Inferior parietal cortex (tissue), 1 donor: ENCODE measurements at regions not wholly inside any gene's neighbourhood (a gene's known extent, or its start where the extent isn't known, plus 50 kb on each side); places are given as distances from the start of the nearest gene placed in this dataset.
"Not testable (repeated sequence)": the region's sequence is repeated elsewhere in the genome, so short reads cannot be mapped to it uniquely, and the experiment has no call there.

Experiments
- DNase-seq: peaks from one replicate; pipeline ENCODE4 v3.0.0-alpha.2; 2016; ENCODE audit errors: extremely low spot score

- DNase-seq, result no peak
Observed at GRCh38 chr12:108424026-108424425, 84.9 kb upstream of the CMKLR1 start.

GRCh38 chr12:108423486-108423885 is 84.4 kb upstream of the CMKLR1 start:
- no peak for DNase-seq

DNA sequence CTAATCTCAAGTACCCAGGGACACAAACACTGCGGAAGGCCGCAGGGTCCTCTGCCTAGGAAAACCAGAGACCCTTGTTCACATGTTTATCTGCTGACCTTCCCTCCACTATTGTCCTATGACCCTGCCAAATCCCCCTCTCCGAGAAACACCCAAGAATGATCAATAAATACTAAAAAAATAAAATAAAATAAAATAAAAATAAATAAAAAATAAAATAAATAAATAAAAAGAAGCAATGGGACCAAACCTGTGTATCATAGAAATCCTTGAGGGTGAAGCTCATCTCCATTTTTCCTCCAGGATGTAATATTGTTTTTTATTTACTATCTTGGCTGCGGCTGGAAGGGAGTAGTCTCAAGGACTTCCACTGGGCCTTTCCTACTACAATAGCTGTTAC is 82.0 kb upstream of the CMKLR1 start:
- DNase-seq, result not testable (repeated sequence)

DNA sequence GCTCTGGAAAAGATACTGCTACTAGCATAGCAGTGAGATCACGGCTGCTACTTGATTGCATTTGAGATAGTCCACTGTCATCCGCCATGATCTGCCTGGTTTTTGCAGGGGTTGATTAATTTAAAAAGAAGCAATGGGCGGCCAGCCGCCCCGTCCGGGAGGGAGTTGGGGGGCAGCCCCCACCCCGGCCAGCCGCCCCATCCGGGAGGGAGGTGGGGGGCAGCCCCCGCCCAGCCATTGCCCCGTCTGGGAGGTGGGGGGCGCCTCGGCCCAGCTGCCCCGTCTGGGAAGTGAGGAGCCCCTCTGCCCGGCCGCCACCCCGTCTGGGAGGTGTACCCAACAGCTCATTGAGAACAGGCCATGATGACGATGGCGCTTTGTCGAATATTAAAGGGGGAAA is 81.3 kb upstream of the CMKLR1 start:
- DNase-seq, result not testable (repeated sequence)

GRCh38 chr12:108419949-108420348 is 80.8 kb upstream of the CMKLR1 start:
- no peak for DNase-seq

DNA sequence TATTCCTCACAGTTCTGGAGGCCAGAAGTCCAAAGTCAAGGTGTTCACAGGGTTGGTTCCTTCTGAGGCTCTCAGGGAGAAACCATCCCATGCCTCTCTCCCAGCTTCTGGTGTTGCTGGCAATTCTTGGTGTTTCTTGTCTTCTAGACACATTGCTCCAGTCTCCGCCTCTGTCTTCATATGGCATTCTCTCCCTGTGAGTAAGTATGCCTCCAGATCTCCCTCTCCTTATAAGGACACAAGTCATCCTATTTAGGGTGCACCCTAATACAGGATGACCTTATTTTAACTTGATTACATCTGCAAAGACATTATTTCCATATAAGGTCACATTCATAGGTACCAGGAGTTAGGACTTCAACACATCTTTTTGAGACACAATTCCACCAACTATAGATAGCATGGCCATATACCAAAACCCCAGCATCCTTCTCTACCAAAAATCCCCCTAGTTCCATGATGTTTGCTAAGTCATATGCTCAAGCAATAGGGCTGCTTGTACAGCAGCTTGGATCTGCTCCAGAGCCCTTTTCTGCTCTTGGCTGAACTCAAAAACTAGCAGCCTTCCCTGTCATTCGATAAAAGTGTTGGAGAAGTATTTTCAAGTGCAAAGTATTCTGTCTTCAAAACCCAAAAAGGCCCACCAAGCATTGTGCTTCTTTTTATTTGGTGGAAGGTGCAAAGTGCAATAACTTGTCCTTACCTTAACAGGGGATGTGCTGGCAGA is 79.2 kb upstream of the CMKLR1 start:
- no peak for DNase-seq

- DNase-seq, result no peak
Observed at GRCh38 chr12:108414021-108414420, 74.9 kb upstream of the CMKLR1 start.

GRCh38 chr12:108410689-108411088 is 71.6 kb upstream of the CMKLR1 start:
- DNase-seq, result no peak

GRCh38 chr12:108409481-108409880 is 70.4 kb upstream of the CMKLR1 start:
- no peak for DNase-seq

- DNase-seq, result no peak
Observed at GRCh38 chr12:108403952-108404351, 64.8 kb upstream of the CMKLR1 start.

GRCh38 chr12:108401964-108402363 is 62.9 kb upstream of the CMKLR1 start:
- DNase-seq, result no peak

DNA sequence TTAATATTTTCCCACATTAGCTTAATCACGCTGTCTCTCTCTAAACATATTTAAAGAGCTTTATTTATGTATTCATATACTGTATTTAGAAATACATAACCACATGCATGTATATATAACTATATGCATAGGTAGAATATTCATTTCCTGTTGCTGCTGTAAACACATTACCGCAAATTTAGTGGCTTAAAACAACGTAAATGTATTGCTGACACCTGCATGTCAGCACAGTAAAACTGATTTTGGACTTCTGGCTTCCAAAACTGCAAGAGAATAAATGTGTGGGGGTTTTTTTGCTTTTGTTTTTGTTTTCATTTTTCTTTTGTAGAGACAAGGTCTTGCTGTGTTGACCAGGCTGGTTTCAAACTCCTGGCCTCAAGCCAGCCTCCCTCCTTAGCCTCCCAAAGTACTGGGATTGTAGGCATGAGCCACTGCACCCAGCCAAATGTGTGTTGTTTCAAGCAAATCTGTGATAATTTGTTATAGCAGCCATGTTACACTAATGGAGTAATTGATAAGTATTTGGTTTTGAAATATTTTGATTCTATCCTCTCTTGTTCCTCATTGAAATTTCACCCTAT is 61.9 kb upstream of the CMKLR1 start:
- no peak for DNase-seq

- DNase-seq, result no peak
Observed at GRCh38 chr12:108400481-108400880, 61.4 kb upstream of the CMKLR1 start.

DNA sequence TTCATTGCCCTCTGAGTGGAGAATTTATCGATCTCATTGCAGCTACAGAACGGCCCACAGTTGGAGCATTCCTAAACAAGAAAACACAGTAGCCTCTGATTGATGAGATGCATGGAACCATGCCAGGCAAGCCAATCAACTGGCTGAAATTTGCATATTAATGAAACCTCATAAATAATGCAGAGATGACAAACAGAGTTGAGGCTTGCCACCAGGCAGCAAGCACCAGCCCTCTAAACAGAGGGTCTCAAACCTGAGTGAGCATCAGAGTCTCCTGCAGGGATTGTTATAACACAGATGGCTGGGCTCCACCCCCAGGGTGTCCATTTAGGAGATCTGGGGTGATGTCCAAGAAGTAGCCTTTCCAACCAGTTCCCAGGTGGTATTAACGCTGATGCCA is 60.9 kb upstream of the CMKLR1 start:
- DNase-seq, result no peak

DNA sequence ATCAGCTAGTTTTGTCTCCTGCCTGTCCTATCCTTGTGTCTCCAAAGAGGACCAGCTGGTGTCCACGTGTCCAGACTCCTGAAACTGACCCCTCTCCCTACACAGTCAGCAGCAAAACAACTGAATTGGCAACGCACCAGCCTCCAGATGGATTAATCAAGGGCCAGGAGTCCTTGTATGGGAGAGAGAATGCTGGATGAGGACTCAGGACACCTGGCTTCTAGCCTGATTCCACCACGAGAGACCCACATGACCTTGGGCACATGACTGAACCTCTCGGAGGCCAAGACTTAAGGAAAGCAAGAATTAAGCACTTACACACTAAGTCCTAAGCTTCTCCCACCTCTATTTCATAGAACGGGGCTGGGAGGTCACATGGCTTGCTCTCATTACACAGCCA is 60.4 kb upstream of the CMKLR1 start:
- DNase-seq, result no peak

- no peak for DNase-seq
Observed at GRCh38 chr12:108394196-108394595, 55.1 kb upstream of the CMKLR1 start.

- no peak for DNase-seq
Observed at GRCh38 chr12:108392284-108392683, 53.2 kb upstream of the CMKLR1 start.

- DNase-seq, result no peak
Observed at GRCh38 chr12:108390495-108391203, 51.5 kb upstream of the CMKLR1 start.

DNA sequence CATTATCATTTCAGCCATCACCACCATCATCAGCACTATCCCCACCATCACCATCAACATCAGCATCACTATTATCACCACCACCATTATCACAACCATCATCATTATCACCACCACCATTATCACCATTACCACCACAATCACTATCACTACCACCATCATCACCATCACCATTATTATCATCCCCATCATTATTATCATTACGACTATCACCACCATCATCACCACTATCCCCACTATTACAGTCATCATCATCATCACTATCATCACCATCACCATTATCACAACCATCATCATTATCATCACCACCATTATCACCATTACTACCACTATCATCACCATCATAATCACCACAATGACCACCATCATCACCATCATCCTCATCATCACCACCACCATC is 50.4 kb upstream of the CMKLR1 start:
- DNase-seq, result no peak
